ENCODE measurements at regions not wholly inside any gene's neighbourhood (a gene's known extent, or its start where the extent isn't known, plus 50 kb on each side); places are given as distances from the start of the nearest gene placed in this dataset.

GRCh38 chr15:31456354-31457060, 129.9 kb downstream of the KLF13 start:
- no peak for DNase-seq (ENCODE audit: low spot score)

- no peak for DNase-seq (ENCODE audit: low spot score)
These were observed 130.5 kb downstream of the KLF13 start for GRCh38 chr15:31457161-31457560.

- DNase-seq (ENCODE audit: low spot score): no peak
These were observed 131.2 kb downstream of the KLF13 start for GRCh38 chr15:31457631-31458526.

GRCh38 chr15:31458596-31459399, 132.2 kb downstream of the KLF13 start:
- no peak for DNase-seq (ENCODE audit: low spot score)

- DNase-seq (ENCODE audit: low spot score): no peak
These were observed 132.7 kb downstream of the KLF13 start for GRCh38 chr15:31459400-31459748.

GRCh38 chr15:31461375-31461774, 134.7 kb downstream of the KLF13 start:
- DNase-seq (ENCODE audit: low spot score): no peak

- DNase-seq (ENCODE audit: low spot score): no peak
These were observed 135.4 kb downstream of the KLF13 start for GRCh38 chr15:31461911-31462480.

GRCh38 chr15:31463521-31464102, 137.0 kb downstream of the KLF13 start:
- no peak for DNase-seq (ENCODE audit: low spot score)

GRCh38 chr15:31464216-31465082, 137.8 kb downstream of the KLF13 start:
- DNase-seq (ENCODE audit: low spot score): no peak

GRCh38 chr15:31465083-31465955, 138.7 kb downstream of the KLF13 start:
- DNase-seq (ENCODE audit: low spot score): peak; percentile 77

GRCh38 chr15:31467361-31467760, 140.7 kb downstream of the KLF13 start:
- DNase-seq (ENCODE audit: low spot score): no peak

GRCh38 chr15:31468911-31469785, 142.5 kb downstream of the KLF13 start:
- DNase-seq (ENCODE audit: low spot score): no peak

GRCh38 chr15:31469786-31470525, 143.3 kb downstream of the KLF13 start:
- DNase-seq (ENCODE audit: low spot score): no peak

GRCh38 chr15:31470756-31471155, 144.1 kb downstream of the KLF13 start:
- no peak for DNase-seq (ENCODE audit: low spot score)

- DNase-seq (ENCODE audit: low spot score): no peak
These were observed 145.2 kb downstream of the KLF13 start for GRCh38 chr15:31471731-31472430.

- no peak for DNase-seq (ENCODE audit: low spot score)
These were observed 146.2 kb downstream of the KLF13 start for GRCh38 chr15:31472636-31473384.
